Upper lobe of left lung (tissue), 4 donors: ENCODE measurements at regions not wholly inside any gene's neighbourhood (a gene's known extent, or its start where the extent isn't known, plus 50 kb on each side); places are given as distances from the start of the nearest gene placed in this dataset.

Experiments used
- POLR2A ChIP-seq, 4 donors: fragments of 450-650 bp; IDR thresholded peaks; one replicate each; pipeline ENCODE4 v1.5.1; 2016 to 2017; ENCODE audit warnings: antibody characterized with exemption in 4 of 4, mild to moderate bottlenecking in 2 of 4
- TF ChIP-seq, protein P1 (sequence below), 6 experiments: fragments of 450-650 bp in 4 of 6; fragments of 200-600 bp in 2 of 6; sonication (generic) in 2 of 6; IDR thresholded peaks; one replicate each; pipeline ENCODE4 v1.5.1; 2016 to 2019; ENCODE audit warnings: antibody characterized with exemption in 6 of 6

DNA sequence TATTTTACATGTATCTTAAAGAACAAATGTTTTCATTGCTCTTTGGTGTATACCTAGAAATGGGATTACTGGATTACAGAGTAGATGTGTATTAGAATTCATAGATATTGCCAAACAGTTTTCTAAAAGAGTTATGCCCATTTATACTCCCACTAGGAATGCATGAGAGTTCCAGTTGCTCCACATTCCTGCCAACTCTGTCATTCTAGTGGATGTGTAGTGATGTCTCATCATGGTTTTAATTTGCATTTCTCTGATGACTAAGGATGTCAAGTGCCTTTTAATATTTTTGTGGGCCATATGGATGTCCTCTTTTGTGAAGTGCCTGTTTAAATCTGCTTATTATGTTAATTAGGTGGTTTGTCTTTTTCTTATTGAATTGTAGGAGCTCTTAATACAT is 65.6 kb upstream of the BMP2K start:
- TF ChIP-seq, protein P1, sequence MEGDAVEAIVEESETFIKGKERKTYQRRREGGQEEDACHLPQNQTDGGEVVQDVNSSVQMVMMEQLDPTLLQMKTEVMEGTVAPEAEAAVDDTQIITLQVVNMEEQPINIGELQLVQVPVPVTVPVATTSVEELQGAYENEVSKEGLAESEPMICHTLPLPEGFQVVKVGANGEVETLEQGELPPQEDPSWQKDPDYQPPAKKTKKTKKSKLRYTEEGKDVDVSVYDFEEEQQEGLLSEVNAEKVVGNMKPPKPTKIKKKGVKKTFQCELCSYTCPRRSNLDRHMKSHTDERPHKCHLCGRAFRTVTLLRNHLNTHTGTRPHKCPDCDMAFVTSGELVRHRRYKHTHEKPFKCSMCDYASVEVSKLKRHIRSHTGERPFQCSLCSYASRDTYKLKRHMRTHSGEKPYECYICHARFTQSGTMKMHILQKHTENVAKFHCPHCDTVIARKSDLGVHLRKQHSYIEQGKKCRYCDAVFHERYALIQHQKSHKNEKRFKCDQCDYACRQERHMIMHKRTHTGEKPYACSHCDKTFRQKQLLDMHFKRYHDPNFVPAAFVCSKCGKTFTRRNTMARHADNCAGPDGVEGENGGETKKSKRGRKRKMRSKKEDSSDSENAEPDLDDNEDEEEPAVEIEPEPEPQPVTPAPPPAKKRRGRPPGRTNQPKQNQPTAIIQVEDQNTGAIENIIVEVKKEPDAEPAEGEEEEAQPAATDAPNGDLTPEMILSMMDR (IDR thresholded peaks at IDR 0.05): no peak
- TF ChIP-seq POLR2A (IDR thresholded peaks at IDR 0.05): no peak
